Esophagus muscularis mucosa (tissue), 4 donors: ENCODE measurements at regions not wholly inside any gene's neighbourhood (a gene's known extent, or its start where the extent isn't known, plus 50 kb on each side); places are given as distances from the start of the nearest gene placed in this dataset.

ENCODE experiments used
- DNase-seq: peaks from one replicate; pipeline ENCODE4 v3.0.0-alpha.2; 2017; ENCODE audit errors: extremely low spot score
- H3K27ac ChIP-seq, 4 donors: fragments of 200-600 bp; sonication (generic); replicated peaks in 1 of 4; 1 replicate in 3 of 4; 2 replicates in 1 of 4; pipeline ENCODE4 v1.5.1; 2016 to 2019; ENCODE audit warnings: mild to moderate bottlenecking in 1 of 4
- H3K27me3 ChIP-seq, 4 donors: fragments of 200-600 bp; sonication (generic); one replicate each; pipeline versions ENCODE4 v1.5.1 to v1.6.0; 2016 to 2019
- H3K36me3 ChIP-seq, 4 donors: fragments of 200-600 bp; sonication (generic); one replicate each; pipeline ENCODE4 v1.5.1; 2016 to 2019
- H3K4me1 ChIP-seq, 4 donors: fragments of 200-600 bp; sonication (generic); one replicate each; pipeline ENCODE4 v1.5.1; 2016 to 2019
- H3K4me3 ChIP-seq, 4 donors: fragments of 200-600 bp; sonication (generic); 1 replicate in 2 of 4; 2 replicates in 2 of 4; pipeline ENCODE4 v1.5.1; 2016 to 2019; ENCODE audit warnings: mild to moderate bottlenecking in 4 of 4, moderate library complexity in 1 of 4
- H3K9me3 ChIP-seq, 4 donors: fragments of 200-600 bp; sonication (generic); 1 replicate in 3 of 4; 2 replicates in 1 of 4; pipeline ENCODE4 v1.5.1; 2016 to 2019
- CTCF ChIP-seq, 3 experiments: fragments of 200-600 bp in 2 of 3; fragments of 450-650 bp in 1 of 3; sonication (generic) in 2 of 3; IDR thresholded peaks; one replicate each; pipeline ENCODE4 v1.5.1; 2017 to 2019; ENCODE audit warnings: antibody characterized with exemption in 3 of 3, mild to moderate bottlenecking in 2 of 3, moderate library complexity in 1 of 3
- EP300 ChIP-seq: sonication (generic); formaldehyde crosslinking; IDR thresholded peaks from one replicate; pipeline ENCODE4 v1.6.1; 2017; ENCODE audit warnings: antibody characterized with exemption
- POLR2A ChIP-seq: fragments of 450-650 bp; IDR thresholded peaks from one replicate; pipeline ENCODE4 v1.6.1; 2017; ENCODE audit warnings: antibody characterized with exemption, moderate library complexity, mild to moderate bottlenecking, low read depth
- POLR2AphosphoS5 ChIP-seq, 2 donors: sonication (generic); formaldehyde crosslinking; IDR thresholded peaks; one replicate each; pipeline ENCODE4 v1.6.1; 2017; ENCODE audit warnings: antibody characterized with exemption in 2 of 2
- WGBS: methylation state at CpG from one replicate; pipeline ENCODE4 v1.1.5; 2018; 5-methylcytosine and 5-hydroxymethylcytosine counted together
- intact Hi-C: fragments of 100-400 bp; cut with DNase I; formaldehyde crosslinking; loops from one replicate; pipeline ENCODE4 v1.15.1; 2023

- H3K4me3 ChIP-seq: no peak overlapping the region
- no peak overlapping the region for H3K27ac ChIP-seq
- H3K36me3 ChIP-seq: no peaks in the 10 kb centered on the region
- TF ChIP-seq CTCF (IDR thresholded peaks at IDR 0.05) (no peak), EP300 (no peak), POLR2A (no peak), POLR2AphosphoS5 (IDR thresholded peaks at IDR 0.05) (no peak)
- no peaks in the 10 kb centered on the region for H3K27me3 ChIP-seq
- no peaks in the 10 kb centered on the region for H3K4me1 ChIP-seq
- H3K9me3 ChIP-seq: no peaks in the 10 kb centered on the region
- no peak for DNase-seq
- WGBS: 92% methylated on average over 12 of the region's 12 CpGs
- intact Hi-C loops: no loop called here
These were observed 104.4 kb downstream of the INHBB start for GRCh38 chr2:120450196-120450820.

- WGBS: 95% methylated on average over 5 of the region's 6 CpGs
- intact Hi-C loops: no loop called here
- Histone ChIP-seq H3K27me3 (no peaks in the 10 kb centered on the region), H3K4me3 (no peak overlapping the region), H3K4me1 (no peaks in the 10 kb centered on the region), H3K27ac (no peak overlapping the region), H3K9me3 (no peaks in the 10 kb centered on the region), H3K36me3 (no peaks in the 10 kb centered on the region)
- TF ChIP-seq CTCF (IDR thresholded peaks at IDR 0.05) (no peak), POLR2A (no peak), EP300 (no peak), POLR2AphosphoS5 (IDR thresholded peaks at IDR 0.05) (no peak)
- no peak for DNase-seq
These were observed 105.4 kb downstream of the INHBB start for GRCh38 chr2:120451334-120451733.

GRCh38 chr2:120452131-120452530, 106.2 kb downstream of the INHBB start:
- DNase-seq: no peak

GRCh38 chr2:120452945-120453634, 107.2 kb downstream of the INHBB start:
- intact Hi-C loops: no loop called here
- WGBS: 95% methylated on average over 10 of the region's 13 CpGs
- Histone ChIP-seq H3K4me1 (no peaks in the 10 kb centered on the region), H3K4me3 (no peak overlapping the region), H3K27ac (no peak overlapping the region), H3K36me3 (no peaks in the 10 kb centered on the region), H3K9me3 (peaks cover 0 to 15% (median 9%) of the 10 kb centered on the region in 4 donors), H3K27me3 (no peaks in the 10 kb centered on the region)
- no peak for TF ChIP-seq CTCF (IDR thresholded peaks at IDR 0.05)
- no peak for TF ChIP-seq EP300
- TF ChIP-seq POLR2AphosphoS5 (IDR thresholded peaks at IDR 0.05): no peak
- TF ChIP-seq POLR2A: no peak
- DNase-seq: no peak

More at GRCh38 chr2:120452131-120452530, 106.2 kb downstream of the INHBB start:
- H3K36me3 ChIP-seq: no peaks in the 10 kb centered on the region
- H3K9me3 ChIP-seq: peaks cover 0 to 7% (median under 1%) of the 10 kb centered on the region in 4 donors
- no peak overlapping the region for H3K4me3 ChIP-seq
- 90% methylated on average over 5 of the region's 7 CpGs for WGBS
- H3K4me1 ChIP-seq: no peaks in the 10 kb centered on the region
- intact Hi-C loops: no loop called here
- H3K27me3 ChIP-seq: no peaks in the 10 kb centered on the region
- H3K27ac ChIP-seq: no peak overlapping the region
- TF ChIP-seq EP300: no peak
- no peak for TF ChIP-seq POLR2A
- TF ChIP-seq POLR2AphosphoS5 (IDR thresholded peaks at IDR 0.05): no peak
- no peak for TF ChIP-seq CTCF (IDR thresholded peaks at IDR 0.05)
